ENCODE measurements at regions not wholly inside any gene's neighbourhood (a gene's known extent, or its start where the extent isn't known, plus 50 kb on each side); places are given as distances from the start of the nearest gene placed in this dataset.
A peak's percentile ranks its signal among the peaks of the same experiment; 100 is the strongest.

GRCh38 chr20:57791966-57792365, 82.2 kb upstream of the PMEPA1 start:
- peak in 2 of 5 donors; percentile 23 to 52 for DNase-seq
- no peak overlapping the region for H3K9ac ChIP-seq (ENCODE audit: low read length in 3 of 3)
- FAIRE-seq: no peak

GRCh38 chr20:57791178-57791962, 81.6 kb upstream of the PMEPA1 start:
- TF ChIP-seq CTCF (IDR thresholded peaks at IDR 0.05; ENCODE audit: borderline replicate concordance, extremely low read depth, insufficient read depth): no peak
- intact Hi-C loops (cut with DNase I): no loop called here
- Histone ChIP-seq H3K27ac (ENCODE audit: low read depth in 2 of 2, low read length in 2 of 2) (no peak overlapping the region), H3K36me3 (ENCODE audit: control insufficient read depth in 2 of 3, insufficient read depth in 3 of 3, low read length in 3 of 3) (no peaks in the 10 kb centered on the region), H3K9ac (ENCODE audit: low read length in 3 of 3) (no peak overlapping the region), H3K4me1 (ENCODE audit: control insufficient read depth in 2 of 3, insufficient read depth in 2 of 3, low read depth in 1 of 3, low read length in 3 of 3) (peaks cover 0 to 4% (median 0%) of the 10 kb centered on the region in 3 donors), H3K4me3 (ENCODE audit: low read length in 3 of 3) (no peak overlapping the region), H3K9me3 (ENCODE audit: control insufficient read depth in 2 of 3, insufficient read depth in 1 of 3, low read length in 3 of 3) (peaks cover 0 to 3% (median 0%) of the 10 kb centered on the region in 3 donors), H3K27me3 (ENCODE audit: control insufficient read depth, insufficient read depth, low read length) (no peaks in the 10 kb centered on the region)
- DNase-seq: no peak
- no peak for FAIRE-seq

More at GRCh38 chr20:57791966-57792365, 82.2 kb upstream of the PMEPA1 start:
- no peak for TF ChIP-seq CTCF (IDR thresholded peaks at IDR 0.05; ENCODE audit: borderline replicate concordance, extremely low read depth, insufficient read depth)
- no peaks in the 10 kb centered on the region for H3K36me3 ChIP-seq (ENCODE audit: control insufficient read depth in 2 of 3, insufficient read depth in 3 of 3, low read length in 3 of 3)
- intact Hi-C loops (cut with DNase I): no loop called here
- peaks cover 0 to 3% (median 0%) of the 10 kb centered on the region in 3 donors for H3K9me3 ChIP-seq (ENCODE audit: control insufficient read depth in 2 of 3, insufficient read depth in 1 of 3, low read length in 3 of 3)
- no peak overlapping the region for H3K4me3 ChIP-seq (ENCODE audit: low read length in 3 of 3)
- no peaks in the 10 kb centered on the region for H3K27me3 ChIP-seq (ENCODE audit: control insufficient read depth, insufficient read depth, low read length)
- no peak overlapping the region for H3K27ac ChIP-seq (ENCODE audit: low read depth in 2 of 2, low read length in 2 of 2)
- H3K4me1 ChIP-seq (ENCODE audit: control insufficient read depth in 2 of 3, insufficient read depth in 2 of 3, low read depth in 1 of 3, low read length in 3 of 3): peaks cover 0 to 4% (median 0%) of the 10 kb centered on the region in 3 donors

- intact Hi-C loops (cut with DNase I): no loop called here
- H3K27me3 ChIP-seq (ENCODE audit: control insufficient read depth, insufficient read depth, low read length): no peaks in the 10 kb centered on the region
- H3K27ac ChIP-seq (ENCODE audit: low read depth in 2 of 2, low read length in 2 of 2): no peak overlapping the region
- FAIRE-seq (no peak), DNase-seq (no peak)
- H3K4me3 ChIP-seq (ENCODE audit: low read length in 3 of 3): no peak overlapping the region
- H3K36me3 ChIP-seq (ENCODE audit: control insufficient read depth in 2 of 3, insufficient read depth in 3 of 3, low read length in 3 of 3): no peaks in the 10 kb centered on the region
- peaks cover 0 to 4% (median 0%) of the 10 kb centered on the region in 3 donors for H3K4me1 ChIP-seq (ENCODE audit: control insufficient read depth in 2 of 3, insufficient read depth in 2 of 3, low read depth in 1 of 3, low read length in 3 of 3)
- no peak for TF ChIP-seq CTCF (IDR thresholded peaks at IDR 0.05; ENCODE audit: borderline replicate concordance, extremely low read depth, insufficient read depth)
- no peak overlapping the region for H3K9ac ChIP-seq (ENCODE audit: low read length in 3 of 3)
- peaks cover 0 to 3% (median 0%) of the 10 kb centered on the region in 3 donors for H3K9me3 ChIP-seq (ENCODE audit: control insufficient read depth in 2 of 3, insufficient read depth in 1 of 3, low read length in 3 of 3)
Observed at GRCh38 chr20:57790176-57790575, 80.4 kb upstream of the PMEPA1 start.

Measured in kidney (tissue), 13 donors.